GM19023 (cell line): ENCODE measurements at regions not wholly inside any gene's neighbourhood (a gene's known extent, or its start where the extent isn't known, plus 50 kb on each side); places are given as distances from the start of the nearest gene placed in this dataset.

Experiments used
- ATAC-seq: cut with Tn5 transposase; IDR thresholded peaks from one replicate; pipeline ENCODE4 v1.9.1; 2021; ENCODE audit warnings: mild to moderate bottlenecking, moderate library complexity; ENCODE audit not compliant: unreplicated experiment

DNA sequence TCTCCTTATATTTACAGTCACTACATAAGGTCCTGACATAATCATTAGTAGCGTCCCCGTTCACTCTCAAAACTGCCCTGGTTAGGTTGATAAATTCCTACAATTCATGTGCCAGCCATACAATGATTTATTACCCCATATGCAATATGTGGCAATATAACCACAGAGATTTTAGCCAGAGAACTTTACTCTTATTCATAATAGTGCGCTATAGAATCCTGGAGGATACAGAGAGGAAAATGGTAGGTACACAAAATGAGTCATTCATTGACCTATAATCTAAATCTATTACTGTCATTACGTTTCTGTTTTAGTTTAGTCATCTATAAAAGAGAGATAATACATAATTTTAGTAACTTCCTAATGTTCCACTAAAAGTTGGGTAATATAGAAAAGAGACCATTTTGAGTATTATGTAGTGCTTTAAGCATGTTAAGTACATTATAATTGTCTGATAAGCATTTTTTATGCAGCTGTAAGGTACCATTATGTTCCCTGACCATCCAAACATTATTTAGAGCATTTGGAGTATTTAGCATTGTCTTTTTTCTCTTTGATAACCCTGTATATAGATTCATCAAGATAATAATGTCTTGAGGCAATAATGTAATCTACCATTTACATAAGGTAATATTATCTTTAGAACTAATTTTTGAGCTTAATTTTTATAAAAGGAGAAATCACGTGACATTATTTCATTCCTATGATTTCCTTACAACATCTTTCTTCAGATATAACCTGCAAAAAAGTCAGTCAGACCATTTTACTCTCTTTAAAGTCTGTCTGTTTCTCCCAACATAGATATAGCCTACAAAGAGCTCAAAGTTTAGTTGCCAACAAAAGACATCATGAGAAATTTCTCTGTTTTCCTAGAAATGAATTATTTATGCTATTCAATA, 655.5 kb upstream of the ZNF608 start:
- no peak for ATAC-seq

DNA sequence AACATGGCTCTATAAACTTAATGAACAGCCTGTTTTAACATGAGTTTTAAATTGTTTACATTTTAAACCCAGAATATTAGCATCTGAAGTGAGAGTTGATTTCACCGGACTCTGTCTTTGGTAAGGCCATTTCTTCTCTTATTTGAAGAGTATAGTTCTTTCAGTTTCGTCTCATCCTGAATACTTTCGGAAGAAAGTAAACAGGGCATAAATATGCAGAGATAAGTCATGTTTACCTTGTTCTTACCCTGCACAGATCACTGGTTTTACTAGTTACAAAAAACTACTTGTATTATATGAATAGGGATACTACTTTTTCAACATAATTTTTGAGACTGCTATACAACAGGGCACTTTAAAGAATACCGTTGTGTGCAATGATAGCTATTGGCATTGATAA, 656.3 kb upstream of the ZNF608 start:
- ATAC-seq = no peak

DNA sequence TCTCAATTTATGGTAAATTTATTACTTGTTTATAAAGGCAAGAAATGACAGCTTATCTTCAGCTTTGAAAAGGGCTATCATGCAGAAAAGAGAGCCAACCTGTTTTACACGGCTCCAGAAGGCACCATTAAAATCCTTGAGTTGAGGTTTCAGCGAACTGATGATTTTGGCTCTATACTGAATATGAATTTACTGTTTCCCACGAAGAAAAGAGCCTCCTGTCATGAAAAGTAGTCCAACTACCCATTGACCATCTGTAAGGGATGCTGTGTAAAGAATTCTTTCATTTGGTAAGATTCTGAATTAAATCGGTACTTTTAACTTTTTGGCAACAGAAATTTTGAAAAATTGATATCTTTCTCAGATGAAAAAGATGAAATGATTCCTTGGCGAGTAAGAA, 657.6 kb upstream of the ZNF608 start:
- no peak for ATAC-seq

DNA sequence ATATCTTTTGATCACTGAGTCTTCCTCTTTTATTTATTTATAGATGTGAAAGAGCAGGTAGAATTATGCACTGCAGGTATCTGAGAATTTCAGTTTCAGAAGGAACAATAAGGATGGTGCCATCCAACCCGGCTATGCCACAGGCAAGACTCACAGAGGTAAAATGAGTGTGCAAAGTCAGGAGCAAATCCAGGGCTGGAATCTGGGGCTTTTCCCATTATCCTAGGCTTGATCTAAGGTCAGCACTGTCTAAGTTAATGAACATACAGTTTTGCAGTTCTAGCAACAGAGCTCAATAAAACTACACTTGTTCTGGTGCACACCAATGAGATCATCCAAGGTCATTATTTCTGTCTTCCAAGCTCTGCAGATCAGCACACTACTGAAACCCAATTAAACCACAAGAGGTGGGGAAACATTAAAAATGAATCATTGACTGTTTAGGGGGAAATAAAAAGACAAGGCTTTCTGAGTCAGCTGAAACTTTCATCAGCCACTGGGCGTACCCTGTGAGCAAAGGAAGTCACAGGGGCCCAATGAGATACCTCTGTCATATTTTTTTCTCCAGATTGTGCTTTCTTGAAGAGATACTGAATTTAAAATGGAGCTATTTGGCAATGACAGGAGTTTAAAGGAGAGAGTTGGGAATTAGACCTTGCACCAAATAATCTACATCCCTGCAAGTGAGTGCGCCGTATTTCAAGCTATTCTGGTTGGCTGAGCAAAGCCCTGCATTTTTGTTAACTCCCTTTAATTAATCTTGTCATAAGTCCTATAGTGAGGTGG, 662.2 kb upstream of the ZNF608 start:
- peak; percentile 25 for ATAC-seq

DNA sequence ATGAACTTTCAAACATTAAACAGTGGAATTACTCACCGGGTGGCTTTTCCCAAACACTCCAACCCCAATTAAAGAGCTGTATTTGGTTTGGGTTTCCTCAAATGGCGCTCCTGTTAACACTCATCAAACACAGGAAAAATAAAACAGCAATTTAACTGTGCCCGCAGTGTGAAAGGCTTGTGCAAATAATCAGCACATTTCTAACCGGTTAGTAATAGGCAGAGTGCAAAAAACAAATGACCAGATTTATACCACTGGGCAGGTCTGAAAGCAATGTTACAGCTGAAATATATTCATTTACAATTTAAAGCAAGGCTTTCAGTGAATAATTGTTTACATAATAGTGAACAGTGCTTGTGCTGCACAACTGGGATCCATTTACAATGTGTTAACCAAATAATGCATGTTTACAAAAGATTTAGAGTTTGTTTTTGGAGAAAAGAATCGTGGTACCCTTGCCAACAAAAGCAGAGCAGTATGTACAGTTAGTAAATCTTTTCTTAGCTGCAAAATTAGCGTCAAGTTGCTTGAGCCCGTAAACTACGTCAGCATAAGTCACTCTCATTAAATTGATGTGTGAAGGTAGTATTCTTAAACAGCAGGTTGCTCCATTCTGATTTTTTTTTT, 662.9 kb upstream of the ZNF608 start:
- ATAC-seq = no peak

DNA sequence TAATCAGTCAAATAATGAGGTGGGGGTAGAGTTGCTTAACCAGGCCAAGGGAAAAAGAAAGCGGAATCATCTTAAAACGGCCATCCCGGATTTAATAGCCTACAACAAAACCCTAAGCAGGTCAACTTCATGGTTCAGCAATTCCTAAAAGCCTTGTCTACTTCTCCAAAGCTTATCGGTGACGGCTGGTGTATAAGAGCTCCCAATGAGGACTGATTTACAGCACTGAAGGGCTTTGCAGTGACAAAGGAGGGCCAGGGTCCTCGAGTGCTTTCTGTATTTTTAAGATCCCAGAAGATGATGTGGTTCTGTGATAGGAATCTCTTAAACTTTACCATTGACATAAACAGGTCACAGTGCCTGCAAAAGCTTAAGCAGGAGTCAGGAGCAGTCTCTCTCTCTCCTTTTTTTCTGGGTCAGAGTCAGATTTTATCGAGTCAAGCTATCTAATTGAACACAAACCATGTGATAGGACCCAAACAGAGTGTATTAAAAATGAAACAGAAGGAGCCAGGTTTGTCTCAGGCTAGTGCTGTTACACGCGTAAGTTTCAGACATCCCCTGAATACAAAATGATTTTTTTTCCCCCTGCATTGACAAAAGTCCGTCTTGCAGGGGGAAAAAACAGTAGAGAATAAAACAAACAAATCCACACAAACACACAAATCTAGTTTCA, 663.6 kb upstream of the ZNF608 start:
- no peak for ATAC-seq

DNA sequence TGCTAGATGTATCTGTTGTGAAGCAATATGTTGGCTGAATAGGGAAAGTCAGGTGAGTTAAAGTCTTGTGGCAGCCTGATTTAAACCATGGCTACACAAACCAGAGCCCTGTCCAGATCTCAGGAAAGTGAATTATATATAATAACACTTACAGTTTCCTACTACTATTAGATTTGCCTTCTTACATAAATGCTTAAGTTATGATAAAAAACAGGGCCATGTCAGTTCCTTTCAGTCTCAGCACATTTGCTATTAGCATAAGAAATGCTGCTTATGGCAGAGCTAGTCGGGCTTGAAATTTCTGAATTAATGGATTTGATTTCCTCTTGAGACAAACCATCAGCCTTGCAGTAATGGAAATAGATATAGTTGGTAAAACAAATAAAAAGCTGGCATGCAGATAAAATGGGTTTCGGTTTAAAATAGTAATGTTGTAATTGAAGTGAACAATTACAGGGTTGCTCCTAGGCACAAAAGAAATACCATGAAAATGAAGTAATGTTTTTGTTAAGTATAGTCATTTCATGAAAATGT, 664.2 kb upstream of the ZNF608 start:
- ATAC-seq = no peak

DNA sequence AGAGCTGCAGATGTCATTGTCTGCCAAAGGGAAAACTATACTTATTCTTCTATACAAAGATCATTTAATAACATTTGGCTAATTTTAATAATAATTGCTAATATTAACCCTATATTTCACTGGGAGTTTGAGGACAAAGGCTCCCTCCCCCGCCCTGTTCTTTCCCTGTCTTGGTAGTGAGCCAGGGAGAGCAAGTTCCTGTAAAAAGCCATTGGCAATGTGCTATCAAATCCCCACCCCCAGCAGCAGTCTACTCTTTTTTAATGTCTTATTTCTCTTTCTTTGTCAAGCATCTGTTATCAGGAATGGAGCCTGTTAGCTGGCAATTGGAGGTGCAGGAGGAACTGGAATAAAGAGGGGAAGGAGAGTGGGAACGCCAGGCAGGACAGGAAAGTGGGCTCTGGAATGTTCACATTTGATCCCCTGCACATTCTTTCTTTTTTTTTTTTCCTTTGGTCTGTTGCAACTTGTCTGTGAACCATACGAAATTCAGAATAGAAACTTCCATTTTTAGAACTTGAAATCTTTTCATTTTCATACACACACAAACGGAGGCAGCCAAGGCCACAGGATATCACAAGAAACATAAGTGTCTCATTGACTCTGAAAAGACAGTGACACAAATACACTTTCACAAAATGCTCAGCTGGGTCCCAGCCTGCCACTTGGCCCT, 664.8 kb upstream of the ZNF608 start:
- ATAC-seq = peak; percentile 55

DNA sequence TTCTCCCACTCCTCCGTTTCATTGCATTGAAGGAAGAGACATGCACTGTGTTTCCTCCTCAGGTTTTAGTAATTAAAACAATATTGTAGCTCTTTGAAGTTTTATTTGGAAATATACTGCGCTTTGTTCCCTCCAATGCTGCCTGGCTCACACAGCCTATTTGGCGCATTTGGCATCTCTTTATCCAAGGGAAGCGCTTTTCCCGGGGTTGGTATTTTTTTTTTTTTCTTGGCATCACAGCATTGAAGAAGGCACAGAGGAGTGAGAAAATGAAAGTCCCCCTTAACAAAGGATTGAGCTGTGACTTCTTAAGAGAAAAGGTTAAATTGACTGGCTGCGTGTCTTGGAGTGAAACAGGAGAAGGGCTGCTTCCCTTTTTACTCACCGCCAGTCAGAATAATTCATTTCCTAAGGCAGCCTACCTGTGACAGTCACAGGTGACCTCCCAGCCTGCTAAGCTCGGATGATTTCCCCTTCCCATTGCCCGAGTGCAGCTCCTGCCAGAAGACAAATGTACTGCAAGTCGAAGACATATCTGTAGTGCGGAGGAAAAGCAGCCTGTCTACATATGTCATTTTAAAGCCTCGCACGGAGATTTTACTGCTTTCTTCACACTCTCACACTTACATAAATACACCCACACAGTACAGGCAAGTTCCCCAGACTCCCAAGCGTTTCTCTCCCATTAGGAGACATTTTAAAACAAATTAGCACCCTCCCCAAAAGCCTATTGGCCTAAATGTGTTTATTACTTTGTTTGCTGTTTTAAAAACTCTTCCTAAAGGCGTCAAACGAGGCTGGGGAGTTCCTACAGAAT, 665.5 kb upstream of the ZNF608 start:
- peak; percentile 56 for ATAC-seq

DNA sequence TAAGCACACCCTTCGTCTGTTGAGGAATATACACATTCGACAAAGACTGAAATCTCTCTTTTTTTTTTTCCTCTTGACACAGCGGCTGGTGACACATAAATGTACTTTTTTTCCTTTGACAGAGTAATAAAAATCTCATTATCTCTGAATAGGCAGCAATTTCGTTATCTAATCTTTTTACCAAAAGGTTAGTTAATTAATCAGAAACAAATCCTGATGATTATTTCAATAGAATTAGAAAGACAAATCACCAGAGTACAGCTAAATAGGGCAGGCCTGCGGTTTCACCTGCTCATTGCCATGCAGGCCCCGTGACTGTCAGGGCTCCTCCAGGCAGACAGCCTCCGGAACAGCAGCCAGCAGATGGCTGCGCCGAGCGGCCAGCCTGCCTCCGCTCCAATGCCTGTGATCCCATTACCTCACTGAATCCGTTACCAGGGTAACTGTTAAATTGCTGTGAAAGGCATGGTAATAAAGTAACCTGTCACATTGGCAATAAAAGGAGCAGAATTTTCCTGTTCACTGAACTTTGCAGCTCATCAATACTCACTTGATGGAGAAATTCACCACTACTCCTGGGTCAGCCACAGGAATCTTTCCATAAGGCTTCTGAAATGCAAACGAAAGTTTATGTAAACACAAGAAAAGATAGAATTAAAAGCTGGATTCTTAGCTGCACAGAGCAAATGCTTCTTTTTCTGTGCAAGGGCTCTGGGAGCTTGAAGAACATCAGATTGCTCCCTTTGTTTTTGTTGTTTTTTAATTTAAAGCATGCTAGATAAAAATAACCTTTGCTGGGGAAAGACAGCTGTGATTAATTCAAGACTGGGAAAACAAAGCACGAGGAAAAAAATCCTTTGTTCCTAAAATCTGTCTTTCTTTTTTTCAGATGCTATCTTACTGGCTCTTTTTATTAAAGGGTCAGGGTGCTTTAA, 666.4 kb upstream of the ZNF608 start:
- ATAC-seq = peak; percentile 38

DNA sequence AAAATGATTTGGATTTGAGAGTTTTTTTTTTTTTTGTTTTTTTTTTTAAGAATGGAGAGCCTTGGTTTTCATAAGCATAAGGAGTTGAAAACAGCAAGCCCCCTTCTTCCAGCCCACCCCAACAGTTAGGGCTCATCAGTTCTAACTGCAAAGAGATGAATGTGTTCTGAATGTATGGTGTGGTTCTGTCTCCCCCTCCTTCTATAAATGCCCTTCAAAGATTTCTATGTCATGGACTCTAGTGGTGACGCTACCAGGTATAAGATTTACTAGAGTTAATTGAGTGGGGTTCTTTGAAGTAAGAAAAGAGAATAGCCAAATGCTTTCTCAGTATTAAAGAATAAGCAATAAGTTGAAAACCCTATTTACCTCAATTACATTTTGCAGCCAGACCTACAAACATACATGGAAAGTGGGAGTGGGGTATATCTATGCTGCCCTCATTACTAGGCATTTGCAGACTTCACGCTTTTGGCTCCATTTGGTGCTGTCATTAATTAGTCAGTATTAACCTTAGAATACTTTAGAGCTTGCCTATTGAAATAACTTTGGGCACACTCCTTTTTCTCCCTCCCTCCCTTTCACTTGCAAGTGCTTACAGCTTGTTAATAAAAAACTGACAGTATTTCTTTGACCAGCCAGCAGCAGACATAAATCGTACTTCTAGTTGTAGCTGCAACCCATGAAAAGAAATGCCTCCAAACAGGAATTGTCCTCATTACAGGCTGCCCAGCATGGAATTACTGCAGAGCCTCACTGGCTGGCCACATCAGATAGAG, 667.2 kb upstream of the ZNF608 start:
- no peak for ATAC-seq

DNA sequence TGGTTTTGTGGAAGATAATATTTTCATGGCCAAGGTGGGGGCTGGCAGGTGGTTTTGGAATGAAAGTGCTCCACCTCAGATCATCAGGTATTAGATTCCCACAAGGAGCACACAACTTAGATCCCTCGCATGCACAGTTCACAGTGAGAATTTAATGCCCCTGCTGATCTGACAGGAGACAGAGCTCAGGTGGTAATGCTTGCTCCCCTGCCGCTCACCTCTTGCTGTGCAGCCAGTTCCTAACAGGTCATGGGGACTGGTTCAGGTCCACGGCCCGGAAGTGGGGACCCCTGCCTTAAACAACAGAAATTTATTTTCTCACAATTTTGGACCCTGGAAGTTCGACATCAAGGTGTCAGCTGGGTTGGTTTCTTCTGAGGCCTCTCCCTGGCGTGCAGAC, 668.7 kb upstream of the ZNF608 start:
- ATAC-seq = no peak

DNA sequence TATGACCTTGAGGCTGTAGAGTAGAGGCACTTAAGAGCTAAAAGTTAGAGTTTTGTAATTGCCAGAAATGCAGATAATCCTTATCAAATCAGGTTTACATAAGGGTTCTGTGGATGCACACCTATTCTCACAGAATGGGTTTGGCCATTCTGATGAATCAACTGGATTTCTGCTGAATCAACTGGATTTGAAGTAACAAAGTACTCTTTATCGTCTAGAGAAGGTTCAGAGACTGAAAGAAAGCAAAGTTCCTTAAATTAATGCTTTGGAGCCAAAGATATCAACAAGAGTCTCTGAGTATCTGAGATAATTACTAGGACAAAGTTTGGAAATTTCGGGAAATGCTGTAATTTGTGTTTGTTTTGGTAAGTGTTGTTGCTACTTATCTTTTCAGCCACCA, 669.6 kb upstream of the ZNF608 start:
- no peak for ATAC-seq

DNA sequence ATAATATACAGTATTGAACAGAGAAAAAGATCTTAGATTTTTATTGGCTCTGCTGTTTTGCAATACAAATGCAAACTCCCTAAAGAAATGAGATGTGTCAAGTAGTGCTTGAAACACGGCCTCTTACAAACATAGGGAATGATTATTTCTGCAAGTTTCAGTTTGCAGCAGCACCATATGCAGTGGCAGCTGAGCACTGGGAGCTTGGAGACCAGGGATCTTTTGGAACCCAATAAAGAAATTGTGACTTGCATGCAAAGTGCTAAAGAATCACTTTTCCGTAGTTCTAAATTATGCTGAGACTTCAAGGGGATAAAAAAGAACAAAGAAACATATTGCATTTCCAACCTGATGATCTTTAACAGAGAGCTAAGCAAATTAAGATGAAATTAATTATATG, 674.6 kb upstream of the ZNF608 start:
- ATAC-seq = no peak

DNA sequence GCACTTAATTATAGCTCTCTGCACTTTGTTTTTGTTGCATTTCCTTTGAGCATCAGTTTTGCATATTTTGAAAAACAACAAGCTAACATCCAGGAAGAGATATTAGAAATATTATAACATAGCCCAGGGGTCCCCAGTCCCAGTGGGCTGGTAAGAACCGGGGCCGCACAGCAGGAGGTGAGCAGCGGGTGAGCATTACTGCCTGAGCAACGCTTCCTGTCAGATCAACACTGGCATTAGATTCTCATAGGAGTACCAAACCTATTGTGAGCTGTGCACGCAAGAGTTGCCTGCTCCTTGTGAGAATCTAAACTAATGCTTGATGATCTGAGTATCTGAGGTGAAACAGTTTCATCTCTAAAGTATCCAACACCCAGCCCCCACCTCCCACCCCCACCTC, 675.9 kb upstream of the ZNF608 start:
- ATAC-seq = no peak

DNA sequence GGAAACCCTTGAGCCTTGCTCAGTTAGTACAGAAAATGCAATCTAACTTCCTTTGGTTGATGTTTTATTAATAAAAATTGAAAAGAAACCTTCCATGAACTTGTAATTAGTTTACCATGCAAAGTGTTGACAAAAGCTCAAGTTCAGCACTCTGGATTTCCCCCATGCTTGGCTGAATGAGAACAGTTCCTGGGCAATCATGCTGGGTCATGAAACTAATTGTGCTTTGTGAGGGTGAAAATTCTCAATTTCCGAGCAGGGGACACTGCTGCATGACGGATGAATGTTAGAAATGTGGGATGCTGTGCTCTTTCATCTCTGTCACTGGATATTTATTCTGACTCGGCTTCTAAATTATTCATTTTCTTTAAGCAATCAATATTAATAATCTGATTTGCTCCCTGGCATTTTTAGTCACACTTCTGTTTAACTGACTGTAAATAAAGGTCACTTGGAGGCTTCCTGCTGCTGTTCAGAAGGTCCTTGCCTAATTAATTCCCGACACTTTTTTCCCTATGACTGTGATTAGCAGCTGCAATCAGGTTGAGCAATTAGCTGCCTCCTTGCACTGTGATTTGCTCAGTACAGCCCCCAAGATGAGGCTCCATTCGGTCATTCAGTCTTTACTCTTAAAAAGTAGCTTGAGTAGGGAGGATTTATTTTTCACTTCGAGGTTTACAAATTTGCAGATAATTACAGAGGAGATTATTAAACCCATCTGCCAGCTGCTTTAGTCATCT, 678.1 kb upstream of the ZNF608 start:
- no peak for ATAC-seq

DNA sequence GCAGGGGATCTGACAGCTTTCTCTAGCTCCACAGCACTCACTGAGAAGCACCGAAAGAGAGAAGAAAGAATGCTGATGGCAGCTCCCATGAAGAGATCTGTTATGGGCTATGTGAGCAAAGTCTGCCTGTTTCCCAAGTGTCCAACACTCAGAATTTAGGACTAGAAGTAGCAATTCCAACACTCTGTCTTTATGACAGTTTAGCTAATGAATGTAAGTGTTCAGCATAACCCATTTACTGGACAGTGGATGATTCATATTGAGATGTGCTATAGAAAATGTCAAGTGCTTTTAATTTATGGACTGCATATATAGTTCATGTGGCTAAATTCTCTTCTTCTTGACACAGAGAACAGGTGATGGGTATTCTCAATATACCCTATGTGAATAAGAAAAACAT, 683.1 kb upstream of the ZNF608 start:
- no peak for ATAC-seq
